ENCODE measurements at regions not wholly inside any gene's neighbourhood (a gene's known extent, or its start where the extent isn't known, plus 50 kb on each side); places are given as distances from the start of the nearest gene placed in this dataset.
"Not testable (repeated sequence)": the region's sequence is repeated elsewhere in the genome, so short reads cannot be mapped to it uniquely, and the experiment has no call there.

- in situ Hi-C loops (cut with MboI; ENCODE audit: low sequenced_read_pairs) = no loop called here
Measured at GRCh38 chr14:54232735-54233134, 164.1 kb upstream of the CDKN3 start.

- in situ Hi-C loops (cut with MboI; ENCODE audit: low sequenced_read_pairs) = no loop called here
Measured at GRCh38 chr14:54241517-54241916, 155.3 kb upstream of the CDKN3 start.

- in situ Hi-C loops (cut with MboI; ENCODE audit: low sequenced_read_pairs) = no loop called here
Measured at GRCh38 chr14:54251356-54251755, 145.5 kb upstream of the CDKN3 start.

GRCh38 chr14:54252072-54252730 is 144.6 kb upstream of the CDKN3 start:
- in situ Hi-C loops (cut with MboI; ENCODE audit: low sequenced_read_pairs) = no loop called here

- in situ Hi-C loops (cut with MboI; ENCODE audit: low sequenced_read_pairs) = no loop called here
Measured at GRCh38 chr14:54253195-54253947, 143.4 kb upstream of the CDKN3 start.

GRCh38 chr14:54256156-54256555 is 140.7 kb upstream of the CDKN3 start:
- in situ Hi-C loops (cut with MboI; ENCODE audit: low sequenced_read_pairs) = no loop called here

GRCh38 chr14:54257424-54257823 is 139.4 kb upstream of the CDKN3 start:
- in situ Hi-C loops (cut with MboI; ENCODE audit: low sequenced_read_pairs) = no loop called here

- in situ Hi-C loops (cut with MboI; ENCODE audit: low sequenced_read_pairs) = no loop called here
Measured at GRCh38 chr14:54258382-54258781, 138.4 kb upstream of the CDKN3 start.

- in situ Hi-C loops (cut with MboI; ENCODE audit: low sequenced_read_pairs) = no loop called here
Measured at GRCh38 chr14:54259821-54260220, 137.0 kb upstream of the CDKN3 start.

GRCh38 chr14:54261283-54261682 is 135.5 kb upstream of the CDKN3 start:
- in situ Hi-C loops (cut with MboI; ENCODE audit: low sequenced_read_pairs) = no loop called here

GRCh38 chr14:54266616-54267015 is 130.2 kb upstream of the CDKN3 start:
- in situ Hi-C loops (cut with MboI; ENCODE audit: low sequenced_read_pairs) = not testable (repeated sequence)

- in situ Hi-C loops (cut with MboI; ENCODE audit: low sequenced_read_pairs) = no loop called here
Measured at GRCh38 chr14:54267172-54267571, 129.6 kb upstream of the CDKN3 start.

GRCh38 chr14:54275997-54276725 is 120.6 kb upstream of the CDKN3 start:
- in situ Hi-C loops (cut with MboI; ENCODE audit: low sequenced_read_pairs) = no loop called here

- in situ Hi-C loops (cut with MboI; ENCODE audit: low sequenced_read_pairs) = no loop called here
Measured at GRCh38 chr14:54278087-54278486, 118.7 kb upstream of the CDKN3 start.

GRCh38 chr14:54278665-54279295 is 118.0 kb upstream of the CDKN3 start:
- in situ Hi-C loops (cut with MboI; ENCODE audit: low sequenced_read_pairs) = no loop called here

GRCh38 chr14:54282849-54283248 is 114.0 kb upstream of the CDKN3 start:
- in situ Hi-C loops (cut with MboI; ENCODE audit: low sequenced_read_pairs) = no loop called here

GRCh38 chr14:54285030-54285429 is 111.8 kb upstream of the CDKN3 start:
- in situ Hi-C loops (cut with MboI; ENCODE audit: low sequenced_read_pairs) = no loop called here

GRCh38 chr14:54291491-54292191 is 105.2 kb upstream of the CDKN3 start:
- in situ Hi-C loops (cut with MboI; ENCODE audit: low sequenced_read_pairs) = no loop called here

GRCh38 chr14:54294802-54295201 is 102.0 kb upstream of the CDKN3 start:
- in situ Hi-C loops (cut with MboI; ENCODE audit: low sequenced_read_pairs) = no loop called here

- in situ Hi-C loops (cut with MboI; ENCODE audit: low sequenced_read_pairs) = no loop called here
Measured at GRCh38 chr14:54299410-54300363, 97.1 kb upstream of the CDKN3 start.

Data from HL-60/S4 treated with retinoic acid at 250 ng/mL for 4 days and 3 days (cell line).